ENCODE measurements at regions not wholly inside any gene's neighbourhood (a gene's known extent, or its start where the extent isn't known, plus 50 kb on each side); places are given as distances from the start of the nearest gene placed in this dataset.
"Not testable (repeated sequence)": the region's sequence is repeated elsewhere in the genome, so short reads cannot be mapped to it uniquely, and the experiment has no call there.

- peaks cover 32% of the 10 kb centered on the region for H3K4me1 ChIP-seq (ENCODE audit: insufficient read depth, low read length)
Measured at GRCh38 chr19:5290336-5291262, 50.0 kb downstream of the PTPRS start.

GRCh38 chr19:5289060-5289990, 51.3 kb downstream of the PTPRS start:
- Histone ChIP-seq H3K4me3 (ENCODE audit: low read length) (no peak overlapping the region), H3K27me3 (ENCODE audit: insufficient read depth, low read length) (no peaks in the 10 kb centered on the region), H3K36me3 (ENCODE audit: insufficient read depth, low read length) (peaks cover 22% of the 10 kb centered on the region), H3K9me3 (ENCODE audit: low read length) (no peaks in the 10 kb centered on the region), H2AFZ (ENCODE audit: low read depth, low read length) (no peak overlapping the region), H3K4me1 (ENCODE audit: insufficient read depth, low read length) (peaks cover 29% of the 10 kb centered on the region)

More at GRCh38 chr19:5290336-5291262, 50.0 kb downstream of the PTPRS start:
- Histone ChIP-seq H3K9me3 (ENCODE audit: low read length) (no peaks in the 10 kb centered on the region), H3K36me3 (ENCODE audit: insufficient read depth, low read length) (peaks cover 12% of the 10 kb centered on the region), H2AFZ (ENCODE audit: low read depth, low read length) (no peak overlapping the region), H3K4me3 (ENCODE audit: low read length) (no peak overlapping the region), H3K27me3 (ENCODE audit: insufficient read depth, low read length) (no peaks in the 10 kb centered on the region)

- Histone ChIP-seq H3K27me3 (ENCODE audit: insufficient read depth, low read length) (no peaks in the 10 kb centered on the region), H3K9me3 (ENCODE audit: low read length) (no peaks in the 10 kb centered on the region), H3K4me3 (ENCODE audit: low read length) (no peak overlapping the region), H3K4me1 (ENCODE audit: insufficient read depth, low read length) (peaks cover 20% of the 10 kb centered on the region), H3K36me3 (ENCODE audit: insufficient read depth, low read length) (peaks cover 28% of the 10 kb centered on the region), H2AFZ (ENCODE audit: low read depth, low read length) (no peak overlapping the region)
Measured at GRCh38 chr19:5288347-5288739, 52.3 kb downstream of the PTPRS start.

GRCh38 chr19:5287066-5287465, 53.5 kb downstream of the PTPRS start:
- no peak overlapping the region for H2AFZ ChIP-seq (ENCODE audit: low read depth, low read length)
- peaks cover 35% of the 10 kb centered on the region for H3K36me3 ChIP-seq (ENCODE audit: insufficient read depth, low read length)
- no peaks in the 10 kb centered on the region for H3K9me3 ChIP-seq (ENCODE audit: low read length)
- H3K4me1 ChIP-seq (ENCODE audit: insufficient read depth, low read length): peaks cover 14% of the 10 kb centered on the region
- no peak overlapping the region for H3K4me3 ChIP-seq (ENCODE audit: low read length)
- H3K27me3 ChIP-seq (ENCODE audit: insufficient read depth, low read length): no peaks in the 10 kb centered on the region

- Histone ChIP-seq H3K27me3 (ENCODE audit: insufficient read depth, low read length) (no peaks in the 10 kb centered on the region), H3K9me3 (ENCODE audit: low read length) (no peaks in the 10 kb centered on the region), H3K4me1 (ENCODE audit: insufficient read depth, low read length) (peaks cover 11% of the 10 kb centered on the region), H3K4me3 (ENCODE audit: low read length) (no peak overlapping the region), H2AFZ (ENCODE audit: low read depth, low read length) (no peak overlapping the region), H3K36me3 (ENCODE audit: insufficient read depth, low read length) (peaks cover 40% of the 10 kb centered on the region)
Measured at GRCh38 chr19:5286465-5287029, 54.1 kb downstream of the PTPRS start.

- Histone ChIP-seq H3K4me1 (ENCODE audit: insufficient read depth, low read length) (peaks cover 7% of the 10 kb centered on the region), H2AFZ (ENCODE audit: low read depth, low read length) (no peak overlapping the region), H3K4me3 (ENCODE audit: low read length) (no peak overlapping the region), H3K27me3 (ENCODE audit: insufficient read depth, low read length) (no peaks in the 10 kb centered on the region), H3K36me3 (ENCODE audit: insufficient read depth, low read length) (peaks cover 43% of the 10 kb centered on the region), H3K9me3 (ENCODE audit: low read length) (no peaks in the 10 kb centered on the region)
Measured at GRCh38 chr19:5285955-5286354, 54.7 kb downstream of the PTPRS start.

GRCh38 chr19:5285311-5285710, 55.3 kb downstream of the PTPRS start:
- Histone ChIP-seq H2AFZ (ENCODE audit: low read depth, low read length) (no peak overlapping the region), H3K36me3 (ENCODE audit: insufficient read depth, low read length) (peaks cover 45% of the 10 kb centered on the region), H3K9me3 (ENCODE audit: low read length) (no peaks in the 10 kb centered on the region), H3K27me3 (ENCODE audit: insufficient read depth, low read length) (no peaks in the 10 kb centered on the region), H3K4me3 (ENCODE audit: low read length) (no peak overlapping the region), H3K4me1 (ENCODE audit: insufficient read depth, low read length) (peaks cover 3% of the 10 kb centered on the region)

- H3K27me3 ChIP-seq (ENCODE audit: insufficient read depth, low read length): no peaks in the 10 kb centered on the region
- no peak overlapping the region for H3K4me3 ChIP-seq (ENCODE audit: low read length)
- H3K9me3 ChIP-seq (ENCODE audit: low read length): no peaks in the 10 kb centered on the region
- H2AFZ ChIP-seq (ENCODE audit: low read depth, low read length): no peak overlapping the region
- H3K4me1 ChIP-seq (ENCODE audit: insufficient read depth, low read length): no peaks in the 10 kb centered on the region
- peaks cover 52% of the 10 kb centered on the region for H3K36me3 ChIP-seq (ENCODE audit: insufficient read depth, low read length)
Measured at GRCh38 chr19:5282901-5283300, 57.7 kb downstream of the PTPRS start.

- Histone ChIP-seq H3K27me3 (ENCODE audit: insufficient read depth, low read length) (no peaks in the 10 kb centered on the region), H2AFZ (ENCODE audit: low read depth, low read length) (no peak overlapping the region), H3K4me1 (ENCODE audit: insufficient read depth, low read length) (no peaks in the 10 kb centered on the region), H3K4me3 (ENCODE audit: low read length) (no peak overlapping the region), H3K36me3 (ENCODE audit: insufficient read depth, low read length) (peaks cover 55% of the 10 kb centered on the region), H3K9me3 (ENCODE audit: low read length) (no peaks in the 10 kb centered on the region)
Measured at GRCh38 chr19:5281588-5281987, 59.0 kb downstream of the PTPRS start.

GRCh38 chr19:5275668-5276067, 64.9 kb downstream of the PTPRS start:
- H2AFZ ChIP-seq (ENCODE audit: low read depth, low read length); H3K4me1 ChIP-seq (ENCODE audit: insufficient read depth, low read length); H3K27me3 ChIP-seq (ENCODE audit: insufficient read depth, low read length); H3K9me3 ChIP-seq (ENCODE audit: low read length); H3K4me3 ChIP-seq (ENCODE audit: low read length): not testable (repeated sequence)
- H3K36me3 ChIP-seq (ENCODE audit: insufficient read depth, low read length): peaks cover 59% of the 10 kb centered on the region

- Histone ChIP-seq H3K9me3 (ENCODE audit: low read length) (no peaks in the 10 kb centered on the region), H3K4me1 (ENCODE audit: insufficient read depth, low read length) (no peaks in the 10 kb centered on the region), H3K36me3 (ENCODE audit: insufficient read depth, low read length) (peaks cover 59% of the 10 kb centered on the region)
Measured at GRCh38 chr19:5273782-5274181, 66.8 kb downstream of the PTPRS start.

GRCh38 chr19:5271145-5271544, 69.5 kb downstream of the PTPRS start:
- Histone ChIP-seq H3K4me3 (ENCODE audit: low read length) (no peak overlapping the region), H3K36me3 (ENCODE audit: insufficient read depth, low read length) (peaks cover 60% of the 10 kb centered on the region), H3K27me3 (ENCODE audit: insufficient read depth, low read length) (no peaks in the 10 kb centered on the region), H2AFZ (ENCODE audit: low read depth, low read length) (no peak overlapping the region), H3K4me1 (ENCODE audit: insufficient read depth, low read length) (no peaks in the 10 kb centered on the region), H3K9me3 (ENCODE audit: low read length) (no peaks in the 10 kb centered on the region)

More at GRCh38 chr19:5273782-5274181, 66.8 kb downstream of the PTPRS start:
- Histone ChIP-seq H2AFZ (ENCODE audit: low read depth, low read length) (no peak overlapping the region), H3K27me3 (ENCODE audit: insufficient read depth, low read length) (no peaks in the 10 kb centered on the region), H3K4me3 (ENCODE audit: low read length) (no peak overlapping the region)

- H3K36me3 ChIP-seq (ENCODE audit: insufficient read depth, low read length): peaks cover 62% of the 10 kb centered on the region
Measured at GRCh38 chr19:5269926-5270325, 70.7 kb downstream of the PTPRS start.

More at GRCh38 chr19:5269926-5270325, 70.7 kb downstream of the PTPRS start:
- H2AFZ ChIP-seq (ENCODE audit: low read depth, low read length): no peak overlapping the region
- no peaks in the 10 kb centered on the region for H3K9me3 ChIP-seq (ENCODE audit: low read length)
- no peaks in the 10 kb centered on the region for H3K4me1 ChIP-seq (ENCODE audit: insufficient read depth, low read length)
- no peak overlapping the region for H3K4me3 ChIP-seq (ENCODE audit: low read length)
- H3K27me3 ChIP-seq (ENCODE audit: insufficient read depth, low read length): no peaks in the 10 kb centered on the region

Data from neuron (in vitro differentiated cells).